Osteocyte (in vitro differentiated cells): ENCODE measurements at regions not wholly inside any gene's neighbourhood (a gene's known extent, or its start where the extent isn't known, plus 50 kb on each side); places are given as distances from the start of the nearest gene placed in this dataset.

ENCODE experiments used
- DNase-seq: peaks from one replicate; pipeline ENCODE4 v3.0.0; 2021; ENCODE audit warnings: mixed read lengths; ENCODE audit not compliant: unreplicated experiment; ENCODE audit errors: extremely low spot score
- H3K27ac Mint-ChIP-seq: one replicate; pipeline ENCODE4 v1.8.0; 2021; ENCODE audit warnings: mild to moderate bottlenecking, mixed read lengths; ENCODE audit not compliant: unreplicated experiment
- H3K27me3 Mint-ChIP-seq: one replicate; pipeline ENCODE4 v1.8.0; 2021; ENCODE audit warnings: mixed read lengths; ENCODE audit not compliant: unreplicated experiment
- H3K36me3 Mint-ChIP-seq: one replicate; pipeline ENCODE4 v1.8.0; 2021; ENCODE audit warnings: mixed read lengths; ENCODE audit not compliant: unreplicated experiment
- H3K4me1 Mint-ChIP-seq: one replicate; pipeline ENCODE4 v1.8.0; 2021; ENCODE audit warnings: mixed read lengths; ENCODE audit not compliant: unreplicated experiment
- H3K4me3 Mint-ChIP-seq: one replicate; pipeline ENCODE4 v1.8.0; 2021; ENCODE audit warnings: mild to moderate bottlenecking, moderate library complexity, mixed read lengths; ENCODE audit not compliant: unreplicated experiment
- H3K9me3 Mint-ChIP-seq: one replicate; pipeline ENCODE4 v1.8.0; 2021; ENCODE audit warnings: mixed read lengths; ENCODE audit not compliant: unreplicated experiment
- TF ChIP-seq, protein P1 (sequence below): fragments of 200-600 bp; sonication (generic); IDR thresholded peaks from 2 replicates; pipeline ENCODE4 v1.5.0; 2021; ENCODE audit warnings: antibody characterized with exemption, mild to moderate bottlenecking, moderate library complexity

DNA sequence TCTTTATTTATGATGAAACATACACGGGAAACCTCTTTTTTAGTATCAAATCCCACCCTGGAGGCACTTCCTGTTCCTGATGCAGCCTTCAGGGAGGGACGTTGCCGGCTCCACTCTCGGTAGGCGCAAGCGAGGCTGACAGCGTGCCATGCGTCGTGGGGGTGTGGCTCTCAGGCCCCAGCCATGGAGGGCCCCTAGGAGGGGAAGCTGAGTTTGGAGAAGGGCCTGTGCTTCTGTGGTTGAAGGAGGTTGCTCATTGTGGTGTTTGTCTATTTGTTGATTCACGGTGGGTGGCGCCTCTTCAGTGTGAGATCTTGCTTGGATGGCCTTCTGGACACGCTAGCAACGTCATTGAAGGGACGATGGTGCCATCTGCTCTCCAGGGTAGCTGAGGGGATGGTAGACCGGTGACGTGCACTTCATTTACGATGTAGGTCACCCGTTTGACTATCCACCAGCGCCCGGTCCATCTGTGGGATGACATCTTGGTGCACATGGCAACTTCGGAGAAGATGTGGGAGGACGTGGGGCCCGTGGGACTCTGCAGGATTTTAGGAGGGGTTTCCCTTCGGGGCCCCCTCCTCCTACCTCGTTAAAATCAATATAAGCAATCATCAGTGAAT lies 126.3 kb upstream of the RTL1 start:
- Mint-ChIP-seq H3K27me3 (peaks cover 3% of the 10 kb centered on the region), H3K4me1 (no peaks in the 10 kb centered on the region), H3K4me3 (no peak overlapping the region), H3K36me3 (no peaks in the 10 kb centered on the region), H3K9me3 (no peaks in the 10 kb centered on the region), H3K27ac (no peak overlapping the region)
- no peak for DNase-seq
- TF ChIP-seq, protein P1, sequence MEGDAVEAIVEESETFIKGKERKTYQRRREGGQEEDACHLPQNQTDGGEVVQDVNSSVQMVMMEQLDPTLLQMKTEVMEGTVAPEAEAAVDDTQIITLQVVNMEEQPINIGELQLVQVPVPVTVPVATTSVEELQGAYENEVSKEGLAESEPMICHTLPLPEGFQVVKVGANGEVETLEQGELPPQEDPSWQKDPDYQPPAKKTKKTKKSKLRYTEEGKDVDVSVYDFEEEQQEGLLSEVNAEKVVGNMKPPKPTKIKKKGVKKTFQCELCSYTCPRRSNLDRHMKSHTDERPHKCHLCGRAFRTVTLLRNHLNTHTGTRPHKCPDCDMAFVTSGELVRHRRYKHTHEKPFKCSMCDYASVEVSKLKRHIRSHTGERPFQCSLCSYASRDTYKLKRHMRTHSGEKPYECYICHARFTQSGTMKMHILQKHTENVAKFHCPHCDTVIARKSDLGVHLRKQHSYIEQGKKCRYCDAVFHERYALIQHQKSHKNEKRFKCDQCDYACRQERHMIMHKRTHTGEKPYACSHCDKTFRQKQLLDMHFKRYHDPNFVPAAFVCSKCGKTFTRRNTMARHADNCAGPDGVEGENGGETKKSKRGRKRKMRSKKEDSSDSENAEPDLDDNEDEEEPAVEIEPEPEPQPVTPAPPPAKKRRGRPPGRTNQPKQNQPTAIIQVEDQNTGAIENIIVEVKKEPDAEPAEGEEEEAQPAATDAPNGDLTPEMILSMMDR, result no peak

DNA sequence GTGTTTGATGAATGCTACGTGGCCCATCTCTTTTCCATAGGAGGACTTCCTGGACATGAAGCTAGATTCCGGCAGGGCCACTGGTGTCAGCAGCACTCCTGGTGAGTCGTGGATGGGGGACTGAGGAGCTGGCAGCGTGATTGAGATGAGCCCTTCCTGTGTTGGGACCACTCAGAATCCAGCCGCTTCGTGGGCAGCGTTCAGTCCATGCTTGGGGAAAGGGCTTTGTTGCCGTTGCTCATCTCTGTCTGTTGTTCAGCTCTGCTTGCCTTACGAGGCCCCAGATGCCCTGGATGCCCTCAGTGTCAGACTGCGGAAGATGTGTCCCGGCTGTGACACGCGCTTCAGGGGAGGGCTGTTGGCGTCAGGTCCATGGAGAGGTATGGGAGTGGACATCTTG lies 127.1 kb upstream of the RTL1 start:
- H3K27me3 Mint-ChIP-seq, result peaks cover 3% of the 10 kb centered on the region
- DNase-seq, result no peak
- H3K36me3 Mint-ChIP-seq, result no peaks in the 10 kb centered on the region
- no peaks in the 10 kb centered on the region for H3K4me1 Mint-ChIP-seq
- TF ChIP-seq, protein P1, result no peak
- H3K4me3 Mint-ChIP-seq, result no peak overlapping the region
- no peaks in the 10 kb centered on the region for H3K9me3 Mint-ChIP-seq
- no peak overlapping the region for H3K27ac Mint-ChIP-seq

DNA sequence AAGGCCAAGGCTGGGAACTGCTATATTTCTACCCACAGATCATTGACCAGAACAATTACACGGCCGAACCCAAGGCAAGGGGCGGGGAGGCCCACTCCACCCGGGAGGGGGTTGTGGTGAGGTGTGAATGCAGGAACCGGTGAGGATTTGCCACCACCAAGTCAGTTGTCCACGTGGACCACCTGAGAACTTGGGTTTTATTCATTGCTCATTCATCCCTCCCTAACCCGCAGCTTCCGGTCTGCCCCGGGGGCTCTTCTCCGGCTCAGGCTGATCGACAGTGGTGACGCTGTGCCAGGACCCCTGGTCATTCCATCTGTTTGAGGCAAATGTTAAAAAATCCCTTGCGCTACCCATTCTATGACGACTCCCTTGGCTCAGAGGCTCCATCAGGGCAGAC lies 127.7 kb upstream of the RTL1 start:
- no peak overlapping the region for H3K4me3 Mint-ChIP-seq
- H3K9me3 Mint-ChIP-seq, result no peaks in the 10 kb centered on the region
- TF ChIP-seq, protein P1, result no peak
- no peak for DNase-seq
- H3K36me3 Mint-ChIP-seq, result no peaks in the 10 kb centered on the region
- no peak overlapping the region for H3K27ac Mint-ChIP-seq
- H3K27me3 Mint-ChIP-seq, result peaks cover 4% of the 10 kb centered on the region
- no peaks in the 10 kb centered on the region for H3K4me1 Mint-ChIP-seq

DNA sequence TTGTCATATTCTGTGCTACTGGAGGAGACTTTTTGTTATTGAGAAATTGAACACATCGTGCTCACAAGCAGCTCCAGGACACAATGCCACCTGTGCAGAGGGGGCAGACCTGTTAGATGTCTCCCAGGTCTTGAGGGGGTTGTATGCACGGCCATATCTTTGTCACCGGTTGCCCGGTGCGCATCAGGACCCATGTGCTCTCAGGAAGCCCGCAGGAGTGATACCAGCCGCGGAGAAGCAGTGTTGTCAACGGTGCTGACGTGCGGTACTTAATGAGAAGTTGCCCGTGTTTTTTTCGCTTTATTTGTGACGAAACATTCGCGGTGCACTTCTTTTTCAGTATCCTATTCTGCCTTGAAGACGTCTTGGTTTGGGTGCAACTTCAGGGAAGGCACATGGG lies 128.2 kb upstream of the RTL1 start:
- Mint-ChIP-seq H3K4me1 (no peaks in the 10 kb centered on the region), H3K27ac (no peak overlapping the region), H3K9me3 (no peaks in the 10 kb centered on the region), H3K27me3 (peaks cover 5% of the 10 kb centered on the region), H3K4me3 (no peak overlapping the region), H3K36me3 (no peaks in the 10 kb centered on the region)
- TF ChIP-seq, protein P1, result no peak
- no peak for DNase-seq

DNA sequence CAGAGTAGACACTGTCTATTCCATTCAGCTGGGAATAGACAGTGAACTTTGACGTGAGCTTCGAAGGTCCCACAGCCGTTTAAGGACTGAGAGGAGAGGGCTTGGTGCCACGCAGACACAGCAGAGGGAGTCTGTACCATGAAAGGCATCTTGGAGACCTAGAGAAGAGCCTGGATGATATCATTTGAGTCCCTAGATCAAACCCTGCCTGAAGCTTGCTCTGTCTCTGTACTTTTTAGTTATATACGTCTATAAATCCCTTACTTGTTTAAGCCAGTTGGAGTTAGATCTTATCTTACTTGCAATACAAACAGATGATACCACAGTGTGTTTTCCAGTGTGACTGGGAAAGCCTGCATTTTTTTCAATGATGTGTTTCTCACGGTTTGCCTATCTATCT lies 128.9 kb upstream of the RTL1 start:
- Mint-ChIP-seq H3K4me1 (no peaks in the 10 kb centered on the region), H3K27ac (no peak overlapping the region), H3K36me3 (no peaks in the 10 kb centered on the region), H3K9me3 (no peaks in the 10 kb centered on the region), H3K27me3 (peaks cover 5% of the 10 kb centered on the region), H3K4me3 (no peak overlapping the region)
- TF ChIP-seq, protein P1, result no peak
- DNase-seq, result peak; percentile 6
